Activated CD8-positive, alpha-beta memory T cell treated with anti-CD3 and anti-CD28 coated beads for 4 hours (primary cell): ENCODE measurements at regions not wholly inside any gene's neighbourhood (a gene's known extent, or its start where the extent isn't known, plus 50 kb on each side); places are given as distances from the start of the nearest gene placed in this dataset.
"Not testable (repeated sequence)": the region's sequence is repeated elsewhere in the genome, so short reads cannot be mapped to it uniquely, and the experiment has no call there.

Experiments used
- DNase-seq, 2 donors: peaks; one replicate each; pipeline ENCODE4 v3.0.0-alpha.2; 2020; ENCODE audit warnings: low read depth in 2 of 2

- no peak for DNase-seq
Measured at GRCh38 chr2:144912206-144912605, 392.3 kb upstream of the ZEB2 start.

- no peak for DNase-seq
Measured at GRCh38 chr2:144905956-144906355, 386.0 kb upstream of the ZEB2 start.

DNA sequence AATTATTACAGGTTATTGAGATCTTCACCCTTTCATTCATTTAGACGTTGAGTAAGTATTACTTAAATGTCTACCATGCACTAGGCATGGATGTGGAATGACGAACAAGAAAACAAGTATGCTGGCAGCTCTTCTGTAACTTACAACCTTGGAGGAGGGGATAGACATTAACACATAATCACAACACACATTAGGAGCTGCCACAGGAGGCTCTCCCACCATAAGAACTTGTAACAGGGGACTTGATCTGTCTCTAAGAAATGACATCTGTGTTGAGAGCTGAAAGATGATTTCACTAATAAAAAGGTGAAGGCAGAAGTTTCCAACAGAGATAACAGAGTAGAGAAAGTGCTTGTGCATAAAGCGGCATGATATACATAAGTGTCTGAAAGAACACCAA lies 384.7 kb upstream of the ZEB2 start:
- no peak for DNase-seq

- not testable (repeated sequence) for DNase-seq
Measured at GRCh38 chr2:144903045-144903444, 383.1 kb upstream of the ZEB2 start.

GRCh38 chr2:144901386-144901785 lies 381.5 kb upstream of the ZEB2 start:
- not testable (repeated sequence) for DNase-seq

DNA sequence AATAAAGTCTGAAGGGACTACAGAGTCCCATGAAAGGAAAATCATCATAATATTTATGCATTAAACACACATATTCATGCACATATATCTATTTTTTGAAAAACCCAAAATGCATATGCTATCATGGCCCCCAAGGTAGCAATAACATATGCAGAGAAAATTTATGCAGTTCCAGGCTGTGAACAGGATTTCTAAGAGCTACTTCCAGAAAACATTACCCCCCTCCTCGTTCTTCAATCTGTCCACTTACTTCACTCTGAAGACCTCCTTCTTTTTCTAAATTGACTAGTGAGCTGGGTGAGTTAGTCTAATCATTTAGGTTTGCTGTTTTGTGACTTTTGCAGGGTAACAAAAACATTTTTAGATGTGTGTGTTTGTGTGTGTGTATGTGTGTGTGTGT lies 376.4 kb upstream of the ZEB2 start:
- DNase-seq, result no peak

GRCh38 chr2:144894612-144895599 lies 375.0 kb upstream of the ZEB2 start:
- no peak for DNase-seq

DNA sequence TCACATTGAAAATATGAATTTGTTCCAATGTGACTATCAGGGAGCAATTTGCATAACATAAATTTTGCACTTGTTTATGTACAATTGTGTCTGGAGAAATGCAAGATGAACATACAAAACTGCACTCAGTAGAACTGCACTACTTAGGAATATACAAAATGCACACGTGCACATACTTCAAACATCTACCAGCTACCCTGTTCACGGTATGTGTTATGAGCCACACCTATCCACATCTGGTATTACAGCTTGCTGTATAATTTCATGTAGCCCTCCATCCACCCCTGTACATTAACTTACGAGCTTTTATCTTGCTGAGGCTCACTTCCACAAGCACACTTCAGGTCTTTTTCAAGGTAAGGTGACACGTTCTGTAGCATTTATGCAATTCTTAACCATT lies 373.5 kb upstream of the ZEB2 start:
- no peak for DNase-seq

GRCh38 chr2:144890828-144891227 lies 370.9 kb upstream of the ZEB2 start:
- no peak for DNase-seq

- no peak for DNase-seq
Measured at GRCh38 chr2:144889348-144889747, 369.4 kb upstream of the ZEB2 start.

DNA sequence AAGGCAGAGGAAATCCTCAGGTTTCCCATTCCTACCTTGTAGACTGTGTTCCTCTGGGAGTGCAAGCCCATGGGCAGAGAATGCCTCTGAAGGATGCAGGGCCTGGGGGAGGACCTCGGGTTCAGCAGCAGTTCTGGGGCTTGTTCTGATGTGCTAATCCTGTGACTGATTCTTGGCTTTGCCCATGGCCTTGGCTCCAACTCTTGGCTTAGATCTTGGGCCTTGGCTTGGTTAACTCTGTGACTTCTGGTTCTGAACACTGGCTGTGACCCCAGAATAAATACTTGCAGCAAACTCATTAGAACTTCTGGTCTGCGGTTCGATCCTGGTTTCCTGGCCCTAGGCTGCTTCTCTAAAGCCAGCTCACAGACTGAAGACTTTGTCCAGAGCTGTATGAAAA lies 366.9 kb upstream of the ZEB2 start:
- no peak for DNase-seq

DNA sequence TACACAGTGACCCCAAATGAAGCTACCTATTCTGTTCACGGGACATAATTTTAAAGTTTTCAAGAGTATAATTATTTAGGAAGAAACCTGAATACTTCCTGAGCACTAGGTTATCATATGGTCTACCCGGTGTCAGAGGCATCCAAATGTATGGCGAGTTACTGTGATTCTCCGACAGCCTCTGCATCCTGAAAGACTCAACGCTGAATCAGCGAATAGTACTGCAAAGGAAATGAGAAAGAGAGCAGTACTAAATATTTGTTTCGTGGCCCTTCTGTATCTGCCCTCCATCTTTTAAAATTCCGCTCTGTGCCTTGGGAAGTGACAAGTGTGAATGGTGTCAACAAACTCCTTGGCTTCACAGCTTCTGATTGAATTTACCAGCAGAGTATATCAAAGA lies 358.0 kb upstream of the ZEB2 start:
- DNase-seq, result no peak

GRCh38 chr2:144876013-144876412 lies 356.1 kb upstream of the ZEB2 start:
- DNase-seq, result no peak

- DNase-seq, result no peak
Measured at GRCh38 chr2:144875290-144875969, 355.5 kb upstream of the ZEB2 start.

DNA sequence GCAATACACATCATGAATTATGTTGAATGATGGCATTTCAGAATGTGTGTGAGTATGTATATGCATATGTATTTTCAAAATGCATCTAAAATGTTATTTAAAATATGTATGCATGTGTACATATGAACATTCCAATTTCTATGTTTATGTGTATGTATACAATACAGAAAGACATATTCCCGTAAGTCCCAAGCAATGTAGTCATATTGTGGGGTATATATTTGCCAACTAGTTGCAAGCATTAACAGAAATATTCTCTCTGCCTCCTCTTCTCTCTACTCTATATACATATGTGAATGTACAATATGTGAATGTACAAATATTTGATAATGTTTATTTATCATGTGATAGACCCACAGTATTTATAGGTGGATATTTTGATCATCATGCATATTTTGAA lies 345.8 kb upstream of the ZEB2 start:
- no peak for DNase-seq

GRCh38 chr2:144859716-144860115 lies 339.8 kb upstream of the ZEB2 start:
- no peak for DNase-seq

- DNase-seq, result no peak
Measured at GRCh38 chr2:144858211-144858610, 338.3 kb upstream of the ZEB2 start.

DNA sequence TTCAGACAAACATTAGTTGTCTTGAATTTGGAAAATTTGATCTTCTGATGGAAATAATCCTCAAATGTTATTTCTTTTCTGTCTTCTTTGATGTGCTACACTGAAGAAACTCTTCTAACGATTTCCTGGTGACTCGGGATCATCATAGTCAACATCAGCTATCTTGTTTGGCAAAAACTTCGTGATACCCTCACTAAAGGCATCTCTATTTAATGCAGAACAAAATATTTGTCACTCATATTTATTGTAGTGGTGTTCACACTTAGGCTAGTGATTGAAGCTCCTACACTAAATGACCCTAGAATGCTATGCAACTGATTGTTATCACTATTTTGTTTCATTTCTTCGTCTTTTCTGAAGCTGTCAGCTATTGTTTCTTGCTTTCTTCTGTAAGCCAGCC lies 334.7 kb upstream of the ZEB2 start:
- DNase-seq, result no peak

DNA sequence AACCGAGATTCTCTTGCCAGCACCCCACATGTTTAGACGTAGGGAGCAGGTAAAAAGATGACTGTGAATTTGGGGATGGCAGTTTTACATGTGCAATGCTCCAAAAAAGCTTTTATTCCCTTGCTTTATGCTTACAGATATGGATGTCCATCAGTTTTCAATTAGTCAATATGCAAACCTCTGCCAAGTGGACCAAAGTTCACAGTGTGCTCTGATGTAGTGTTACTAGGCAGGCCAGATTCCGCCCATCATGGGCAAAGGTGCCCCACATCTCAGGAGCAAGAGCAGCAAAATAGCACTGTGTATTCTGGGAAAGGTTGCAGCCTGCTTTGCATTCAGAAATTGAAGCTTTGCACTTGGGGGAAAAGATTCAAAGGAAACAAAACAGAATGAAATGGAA lies 329.7 kb upstream of the ZEB2 start:
- DNase-seq, result no peak

DNA sequence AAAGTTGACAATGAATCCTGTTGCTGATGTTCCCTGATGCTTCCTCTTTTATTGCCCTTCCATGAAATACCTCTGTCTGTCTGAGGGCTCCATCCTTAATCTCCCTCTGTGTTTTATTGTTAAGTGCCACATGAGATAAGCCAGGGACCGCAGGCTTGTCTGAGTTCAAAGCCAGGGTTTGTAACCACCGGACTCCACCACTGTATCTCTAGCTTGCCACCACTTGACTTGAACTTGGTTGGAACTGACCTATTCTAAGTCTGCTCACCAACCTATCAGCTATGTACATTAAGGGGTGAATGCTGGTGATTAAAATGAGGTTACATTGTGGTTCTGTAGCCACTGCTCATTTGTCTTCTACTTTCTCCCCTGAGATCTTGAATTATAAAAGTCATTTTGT lies 328.5 kb upstream of the ZEB2 start:
- DNase-seq, result no peak

- DNase-seq, result no peak
Measured at GRCh38 chr2:144847347-144848080, 327.6 kb upstream of the ZEB2 start.

GRCh38 chr2:144836635-144837350 lies 316.9 kb upstream of the ZEB2 start:
- no peak for DNase-seq
